PC-9 (cell line): ENCODE measurements at regions not wholly inside any gene's neighbourhood (a gene's known extent, or its start where the extent isn't known, plus 50 kb on each side); places are given as distances from the start of the nearest gene placed in this dataset.

Experiments used
- CTCF ChIP-seq: fragments of 200-600 bp; sonication (generic); conservative IDR thresholded peaks from 2 replicates; pipeline ENCODE4 v1.6.1; 2017; ENCODE audit warnings: mixed run types, antibody characterized with exemption, mild to moderate bottlenecking, moderate library complexity
- EZH2 ChIP-seq: fragments of 200-600 bp; sonication (generic); IDR thresholded peaks from 2 replicates; pipeline ENCODE4 v1.8.0; 2017; ENCODE audit warnings: antibody characterized with exemption, low read depth

DNA sequence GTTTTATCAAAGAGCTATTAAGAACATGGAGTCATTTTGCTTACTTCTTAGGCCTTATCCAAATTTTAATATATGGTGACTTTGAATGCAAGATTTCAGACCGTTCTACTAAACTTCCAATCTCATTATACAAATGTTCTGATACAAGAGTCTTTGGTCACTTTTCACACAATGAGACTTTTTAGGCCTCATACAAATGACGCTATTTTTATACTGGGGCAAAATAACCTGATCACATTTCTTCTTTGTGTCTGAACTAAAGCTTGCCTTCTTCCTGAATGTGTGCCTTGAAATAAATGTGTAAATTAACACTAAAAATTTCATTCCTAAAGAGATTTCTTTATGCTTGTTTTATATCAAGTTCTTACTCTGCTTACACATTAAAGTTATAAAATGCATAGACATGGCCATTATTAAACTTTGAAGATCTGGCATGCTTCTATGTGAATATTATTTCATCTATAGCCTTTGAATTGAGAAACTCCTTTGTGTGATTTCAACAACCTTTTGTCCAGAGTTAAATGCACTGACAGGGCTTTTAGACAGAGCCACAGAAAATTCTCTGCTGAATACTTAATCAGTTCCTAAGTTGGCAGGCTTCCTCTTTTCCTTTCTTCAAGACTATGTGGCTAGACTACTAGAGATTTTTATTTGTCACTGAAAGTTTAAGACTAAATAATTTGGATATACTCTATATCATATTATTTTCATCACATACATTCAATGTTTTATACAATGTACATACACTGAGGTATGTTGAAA lies 86.1 kb downstream of the EDNRB start:
- TF ChIP-seq CTCF (no peak), EZH2 (no peak)
